Stimulated activated naive CD8-positive, alpha-beta T cell treated with anti-CD3 and anti-CD28 coated beads, Interleukin-15, amount 100 ng/mL, for 72 hours (primary cell): ENCODE measurements at regions not wholly inside any gene's neighbourhood (a gene's known extent, or its start where the extent isn't known, plus 50 kb on each side); places are given as distances from the start of the nearest gene placed in this dataset.
"Not testable (repeated sequence)": the region's sequence is repeated elsewhere in the genome, so short reads cannot be mapped to it uniquely, and the experiment has no call there.

Experiments
- ATAC-seq: fragments of 150-1000 bp; cut with Tn5 transposase; 2 replicates; pipeline ENCODE4 v1.10.0; 2021; ENCODE audit warnings: mild to moderate bottlenecking, moderate library complexity
- DNase-seq, 2 donors: peaks; one replicate each; pipeline ENCODE4 v3.0.0; 2021 to 2022
- H3K27ac Mint-ChIP-seq, 2 donors: one replicate each; pipeline ENCODE4 v1.8.0; 2022; ENCODE audit warnings: mild to moderate bottlenecking in 2 of 2, mixed read lengths in 2 of 2, moderate library complexity in 2 of 2
- H3K27me3 Mint-ChIP-seq: one replicate; pipeline ENCODE4 v1.8.0; 2022; ENCODE audit warnings: mixed read lengths
- H3K4me1 Mint-ChIP-seq: one replicate; pipeline ENCODE4 v1.8.0; 2022; ENCODE audit warnings: mild to moderate bottlenecking, mixed read lengths
- H3K4me3 Mint-ChIP-seq, 2 donors: one replicate each; pipeline ENCODE4 v1.8.0; 2022; ENCODE audit warnings: mild to moderate bottlenecking in 2 of 2, mixed read lengths in 2 of 2, moderate library complexity in 1 of 2
- H3K9me3 Mint-ChIP-seq, 2 donors: one replicate each; pipeline ENCODE4 v1.8.0; 2022; ENCODE audit warnings: mixed read lengths in 2 of 2

GRCh38 chr7:125871431-125871830 lies 941.8 kb upstream of the POT1 start:
- Mint-ChIP-seq H3K27ac (no peak overlapping the region), H3K4me1 (no peaks in the 10 kb centered on the region), H3K27me3 (no peaks in the 10 kb centered on the region), H3K4me3 (no peak overlapping the region), H3K9me3 (peaks cover 10 to 16% of the 10 kb centered on the region in 2 donors)
- DNase-seq (no peak), ATAC-seq (no peak)

GRCh38 chr7:125857606-125858005 lies 928.0 kb upstream of the POT1 start:
- Mint-ChIP-seq H3K9me3 (peaks cover 20 to 40% of the 10 kb centered on the region in 2 donors), H3K4me3 (no peak overlapping the region), H3K4me1 (no peaks in the 10 kb centered on the region), H3K27ac (no peak overlapping the region), H3K27me3 (no peaks in the 10 kb centered on the region)
- DNase-seq (no peak), ATAC-seq (no peak)

DNA sequence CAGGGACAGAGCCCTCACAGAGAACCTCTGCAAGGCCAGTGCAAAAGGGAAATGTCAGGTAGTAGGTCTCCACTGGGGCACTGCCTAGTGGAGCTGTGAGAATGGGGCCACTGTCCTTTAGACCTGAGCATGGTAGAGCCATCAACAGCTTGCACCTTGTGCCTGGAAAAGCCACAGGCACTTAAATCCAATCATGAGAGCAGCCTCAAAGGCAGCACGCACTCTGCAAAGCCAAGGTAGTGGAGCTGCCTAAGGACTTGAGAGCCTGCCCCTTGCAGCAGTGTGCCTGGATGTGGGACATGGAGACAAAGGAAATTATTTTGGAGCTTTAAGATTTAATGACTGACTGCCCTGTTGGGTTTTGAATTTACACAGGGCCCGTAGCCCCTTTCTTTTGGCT lies 918.5 kb upstream of the POT1 start:
- Mint-ChIP-seq H3K4me3 (no peak overlapping the region), H3K9me3 (peaks cover 8 to 36% of the 10 kb centered on the region in 2 donors), H3K4me1 (no peaks in the 10 kb centered on the region), H3K27ac (no peak overlapping the region), H3K27me3 (no peaks in the 10 kb centered on the region)
- DNase-seq (no peak), ATAC-seq (no peak)

GRCh38 chr7:125847692-125848091 lies 918.1 kb upstream of the POT1 start:
- DNase-seq: no peak
- Mint-ChIP-seq H3K9me3 (peaks cover 8 to 36% of the 10 kb centered on the region in 2 donors), H3K4me3 (no peak overlapping the region), H3K4me1 (no peaks in the 10 kb centered on the region), H3K27ac (no peak overlapping the region), H3K27me3 (no peaks in the 10 kb centered on the region)
- ATAC-seq: peak; percentile 31

DNA sequence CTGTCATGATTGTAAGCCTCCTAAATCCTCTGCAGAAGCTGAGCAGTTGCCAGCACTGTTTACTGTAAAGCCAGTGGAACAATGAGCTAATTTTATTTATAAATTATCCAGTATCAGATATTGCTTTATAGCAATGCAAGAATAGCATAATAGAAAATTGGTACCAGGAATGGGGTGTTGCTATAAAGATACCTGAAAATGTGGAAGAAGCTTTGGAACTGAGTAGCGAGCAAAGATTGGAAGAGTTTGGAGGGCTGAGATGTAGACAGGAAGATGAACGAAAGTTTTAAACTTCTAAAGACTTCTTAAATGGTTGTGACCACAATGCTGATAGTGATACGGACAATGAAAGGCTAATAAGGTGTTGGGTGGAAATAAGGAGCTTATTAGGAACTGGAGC lies 917.4 kb upstream of the POT1 start:
- no peaks in the 10 kb centered on the region for H3K4me1 Mint-ChIP-seq
- H3K4me3 Mint-ChIP-seq: no peak overlapping the region
- ATAC-seq (no peak), DNase-seq (no peak)
- no peak overlapping the region for H3K27ac Mint-ChIP-seq
- H3K27me3 Mint-ChIP-seq: no peaks in the 10 kb centered on the region
- H3K9me3 Mint-ChIP-seq: peaks cover 8 to 36% of the 10 kb centered on the region in 2 donors

GRCh38 chr7:125845686-125846085 lies 916.1 kb upstream of the POT1 start:
- DNase-seq (no peak), ATAC-seq (no peak)
- Mint-ChIP-seq H3K27me3 (no peaks in the 10 kb centered on the region), H3K4me1 (no peaks in the 10 kb centered on the region), H3K27ac (peak overlapping the region in 1 of 2 donors; percentile 65), H3K4me3 (no peak overlapping the region), H3K9me3 (peaks cover 8 to 30% of the 10 kb centered on the region in 2 donors)

DNA sequence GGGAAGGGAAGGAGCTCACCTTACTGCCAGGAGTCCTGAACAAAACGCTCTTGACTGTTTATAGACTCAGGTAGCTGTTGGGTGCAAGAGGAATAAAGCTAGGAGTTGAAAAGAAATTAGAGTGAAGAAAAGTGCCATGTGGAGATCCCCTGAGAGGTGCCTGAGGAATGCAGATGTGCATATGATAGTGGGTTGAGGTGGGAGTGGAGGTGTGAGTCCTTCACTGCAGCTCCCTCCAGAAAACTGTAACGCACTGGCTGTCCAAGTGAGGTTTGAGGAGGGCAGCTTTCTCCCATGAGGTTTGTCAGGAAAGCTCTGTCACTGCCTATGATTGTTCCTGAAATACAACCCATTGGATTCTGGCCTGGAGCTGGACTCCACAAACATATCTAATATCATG lies 904.8 kb upstream of the POT1 start:
- Mint-ChIP-seq H3K9me3 (peaks cover 7 to 30% of the 10 kb centered on the region in 2 donors), H3K27ac (no peak overlapping the region), H3K27me3 (no peaks in the 10 kb centered on the region), H3K4me1 (no peaks in the 10 kb centered on the region), H3K4me3 (no peak overlapping the region)
- no peak for ATAC-seq
- DNase-seq: no peak

DNA sequence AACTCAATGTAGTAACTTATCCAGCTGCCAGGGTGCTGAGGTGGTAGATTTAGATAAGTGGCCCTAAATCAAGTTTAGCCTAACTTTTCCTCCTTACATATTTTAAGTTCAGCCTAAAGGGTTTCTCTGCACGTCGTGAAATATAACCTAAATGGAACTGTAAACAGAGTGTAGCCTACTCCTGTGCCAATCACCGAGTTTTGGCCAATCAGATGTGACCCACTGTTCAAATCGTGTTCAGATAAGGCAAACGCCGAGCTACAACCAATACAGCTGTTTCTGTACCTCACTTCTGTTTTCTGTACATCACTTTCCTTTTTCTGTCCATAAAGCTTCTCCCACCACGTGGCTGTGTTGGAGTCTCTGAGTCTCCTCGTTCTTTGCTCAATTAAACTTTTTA lies 904.2 kb upstream of the POT1 start:
- Mint-ChIP-seq H3K4me1 (no peaks in the 10 kb centered on the region), H3K4me3 (no peak overlapping the region), H3K27me3 (no peaks in the 10 kb centered on the region), H3K9me3 (peaks cover 8 to 36% of the 10 kb centered on the region in 2 donors), H3K27ac (no peak overlapping the region)
- DNase-seq: no peak
- ATAC-seq: no peak

DNA sequence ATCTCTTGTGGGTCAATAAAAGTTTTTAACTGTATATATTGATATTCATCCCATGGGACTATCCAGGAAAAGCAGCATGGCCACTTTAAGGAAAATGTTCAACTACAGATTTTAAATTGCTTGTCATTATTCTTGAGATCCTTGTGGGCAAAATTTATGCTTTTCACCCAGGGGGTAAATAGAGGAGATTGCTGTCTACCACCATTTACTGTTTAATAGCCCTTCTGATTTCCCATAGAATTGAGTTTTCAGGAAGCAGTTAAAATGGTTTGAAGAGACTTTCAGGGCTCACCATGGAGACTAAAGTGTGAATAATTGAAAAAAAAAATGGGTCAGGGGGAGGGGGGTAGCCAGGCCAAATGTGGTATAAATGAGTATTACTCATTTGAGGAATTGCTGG lies 901.1 kb upstream of the POT1 start:
- no peak overlapping the region for H3K4me3 Mint-ChIP-seq
- no peaks in the 10 kb centered on the region for H3K27me3 Mint-ChIP-seq
- H3K4me1 Mint-ChIP-seq: no peaks in the 10 kb centered on the region
- DNase-seq (no peak), ATAC-seq (no peak)
- no peak overlapping the region for H3K27ac Mint-ChIP-seq
- peaks cover 8 to 46% of the 10 kb centered on the region in 2 donors for H3K9me3 Mint-ChIP-seq

GRCh38 chr7:125828153-125828700 lies 898.6 kb upstream of the POT1 start:
- ATAC-seq: no peak
- no peak for DNase-seq
- no peaks in the 10 kb centered on the region for H3K4me1 Mint-ChIP-seq
- peaks cover 14 to 34% of the 10 kb centered on the region in 2 donors for H3K9me3 Mint-ChIP-seq
- no peaks in the 10 kb centered on the region for H3K27me3 Mint-ChIP-seq
- no peak overlapping the region for H3K4me3 Mint-ChIP-seq
- no peak overlapping the region for H3K27ac Mint-ChIP-seq

GRCh38 chr7:125823538-125823937 lies 893.9 kb upstream of the POT1 start:
- peaks cover 5 to 7% of the 10 kb centered on the region in 2 donors for H3K9me3 Mint-ChIP-seq
- H3K4me3 Mint-ChIP-seq: no peak overlapping the region
- DNase-seq (no peak), ATAC-seq (no peak)
- H3K27ac Mint-ChIP-seq: no peak overlapping the region
- no peaks in the 10 kb centered on the region for H3K27me3 Mint-ChIP-seq
- no peaks in the 10 kb centered on the region for H3K4me1 Mint-ChIP-seq

DNA sequence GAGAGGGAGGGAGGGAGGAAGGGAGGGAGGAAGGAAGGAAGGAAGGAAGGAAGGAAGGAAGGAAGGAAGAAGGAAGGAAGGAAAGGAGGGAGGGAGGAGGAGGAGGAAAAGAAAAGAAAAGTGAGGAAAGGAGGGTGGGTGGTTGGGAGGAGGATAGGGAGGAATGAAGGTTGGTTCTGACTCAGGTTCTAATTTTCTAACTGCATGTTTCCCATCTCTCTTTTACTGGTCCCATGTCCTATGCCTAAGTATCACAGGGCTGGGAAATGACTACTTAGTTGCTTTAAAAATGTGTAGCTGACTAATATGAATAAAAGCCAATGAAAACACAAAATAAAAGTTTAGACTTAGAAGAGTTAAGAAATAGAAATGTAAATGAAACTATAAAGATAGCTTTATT lies 890.9 kb upstream of the POT1 start:
- H3K4me1 Mint-ChIP-seq: no peaks in the 10 kb centered on the region
- no peak overlapping the region for H3K27ac Mint-ChIP-seq
- H3K27me3 Mint-ChIP-seq: no peaks in the 10 kb centered on the region
- peaks cover 0 to 5% of the 10 kb centered on the region in 2 donors for H3K9me3 Mint-ChIP-seq
- no peak for ATAC-seq
- DNase-seq: no peak
- H3K4me3 Mint-ChIP-seq: no peak overlapping the region

- Mint-ChIP-seq H3K27ac (no peak overlapping the region), H3K4me3 (no peak overlapping the region), H3K9me3 (no peaks in the 10 kb centered on the region), H3K27me3 (no peaks in the 10 kb centered on the region), H3K4me1 (no peaks in the 10 kb centered on the region)
- DNase-seq: no peak
- ATAC-seq: no peak
These were observed 884.5 kb upstream of the POT1 start for GRCh38 chr7:125814100-125814499.

DNA sequence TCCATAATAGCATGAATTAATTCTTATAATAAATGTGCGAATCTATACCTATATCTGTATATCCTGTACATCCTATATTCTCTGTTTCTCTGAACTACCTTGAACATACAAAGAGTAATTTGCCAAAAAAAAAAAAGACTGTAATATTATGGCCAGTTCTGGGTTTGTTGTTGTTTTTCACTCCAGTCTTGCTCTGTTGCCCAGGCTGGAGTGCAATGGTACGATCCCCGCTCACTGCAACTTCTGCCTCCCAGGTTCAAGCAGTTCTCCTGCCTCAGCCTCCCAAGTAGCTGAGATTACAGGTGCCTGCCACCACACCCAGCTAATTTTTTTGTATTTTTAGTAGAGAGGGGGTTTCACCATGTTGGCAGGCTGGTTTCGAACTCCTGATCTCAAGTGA lies 876.9 kb upstream of the POT1 start:
- not testable (repeated sequence) for H3K4me3 Mint-ChIP-seq, ATAC-seq, DNase-seq, H3K9me3 Mint-ChIP-seq, H3K27ac Mint-ChIP-seq, H3K27me3 Mint-ChIP-seq, H3K4me1 Mint-ChIP-seq

- H3K4me3 Mint-ChIP-seq: no peak overlapping the region
- ATAC-seq: no peak
- H3K27me3 Mint-ChIP-seq: no peaks in the 10 kb centered on the region
- no peak overlapping the region for H3K27ac Mint-ChIP-seq
- no peaks in the 10 kb centered on the region for H3K4me1 Mint-ChIP-seq
- peaks cover 0 to 7% of the 10 kb centered on the region in 2 donors for H3K9me3 Mint-ChIP-seq
- no peak for DNase-seq
These were observed 874.6 kb upstream of the POT1 start for GRCh38 chr7:125804273-125804672.

DNA sequence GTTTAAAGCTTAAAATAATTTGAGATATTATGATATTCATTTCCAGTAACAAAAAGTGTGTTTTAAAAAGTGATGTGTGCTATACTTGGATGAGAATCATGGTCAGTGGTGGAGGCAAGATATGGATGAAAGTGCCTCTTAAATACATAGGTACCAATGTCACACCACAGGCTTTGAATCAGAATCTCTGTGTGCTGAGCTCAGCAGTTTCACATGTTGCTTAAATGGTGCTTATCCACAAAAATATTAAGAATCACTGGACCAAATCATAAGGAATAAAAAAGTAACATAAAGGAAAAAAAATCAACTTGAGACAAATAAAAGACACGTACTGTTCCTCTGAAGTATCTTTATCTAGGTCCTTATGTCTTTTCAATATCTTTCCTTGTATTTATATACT lies 850.5 kb upstream of the POT1 start:
- ATAC-seq: no peak
- DNase-seq: no peak
- peaks cover 5 to 22% of the 10 kb centered on the region in 2 donors for H3K9me3 Mint-ChIP-seq
- no peaks in the 10 kb centered on the region for H3K27me3 Mint-ChIP-seq
- H3K4me3 Mint-ChIP-seq: no peak overlapping the region
- no peaks in the 10 kb centered on the region for H3K4me1 Mint-ChIP-seq
- H3K27ac Mint-ChIP-seq: no peak overlapping the region

- H3K27ac Mint-ChIP-seq: no peak overlapping the region
- H3K9me3 Mint-ChIP-seq: peaks cover 11 to 19% of the 10 kb centered on the region in 2 donors
- no peaks in the 10 kb centered on the region for H3K27me3 Mint-ChIP-seq
- no peak for ATAC-seq
- DNase-seq: no peak
- H3K4me1 Mint-ChIP-seq: no peaks in the 10 kb centered on the region
- no peak overlapping the region for H3K4me3 Mint-ChIP-seq
These were observed 845.7 kb upstream of the POT1 start for GRCh38 chr7:125775317-125775716.
